Prostate gland (tissue), 2 donors: ENCODE measurements at regions not wholly inside any gene's neighbourhood (a gene's known extent, or its start where the extent isn't known, plus 50 kb on each side); places are given as distances from the start of the nearest gene placed in this dataset.

Source experiments
- POLR2AphosphoS5 ChIP-seq: sonication (generic); formaldehyde crosslinking; IDR thresholded peaks from one replicate; pipeline ENCODE4 v1.6.1; 2017; ENCODE audit warnings: antibody characterized with exemption
- TF ChIP-seq, protein P1 (sequence below), 4 experiments: fragments of 200-600 bp in 2 of 4; fragments of 450-650 bp in 2 of 4; sonication (generic) in 2 of 4; IDR thresholded peaks; 1 replicate in 3 of 4; 2 replicates in 1 of 4; pipeline ENCODE4 v1.5.1; 2016 to 2019; ENCODE audit warnings: antibody characterized with exemption in 4 of 4, mild to moderate bottlenecking in 2 of 4, moderate library complexity in 2 of 4

DNA sequence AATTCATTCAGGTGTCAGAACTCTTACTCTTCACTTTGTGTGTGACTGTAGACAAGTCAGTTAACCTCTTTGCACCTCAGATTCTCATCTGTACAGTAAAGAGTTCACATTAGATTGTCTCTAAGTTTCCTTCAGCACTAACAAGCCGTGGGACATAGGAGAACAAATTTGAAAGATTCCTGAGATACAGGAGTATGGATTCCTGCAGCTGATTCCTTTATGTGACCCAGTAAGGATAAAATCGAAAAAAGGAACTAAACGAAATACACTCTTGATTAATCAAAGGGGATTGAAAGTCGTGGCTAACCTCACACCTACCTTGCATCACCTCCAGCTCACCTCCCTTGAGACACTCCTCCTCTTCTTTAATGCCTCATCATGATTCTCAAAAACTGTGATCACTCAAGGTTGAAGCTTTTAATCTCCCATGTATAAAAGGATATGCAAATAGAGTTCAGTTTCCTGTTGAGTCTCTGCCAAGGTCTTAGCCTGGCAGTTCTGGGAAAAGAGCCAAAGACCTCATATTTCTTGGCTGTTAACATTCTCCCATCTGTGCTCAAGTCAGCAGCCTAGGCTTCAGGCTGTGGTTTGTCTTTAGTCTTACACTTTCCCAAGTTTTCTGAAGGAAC lies 156.6 kb downstream of the DAD1 start:
- TF ChIP-seq, protein P1, sequence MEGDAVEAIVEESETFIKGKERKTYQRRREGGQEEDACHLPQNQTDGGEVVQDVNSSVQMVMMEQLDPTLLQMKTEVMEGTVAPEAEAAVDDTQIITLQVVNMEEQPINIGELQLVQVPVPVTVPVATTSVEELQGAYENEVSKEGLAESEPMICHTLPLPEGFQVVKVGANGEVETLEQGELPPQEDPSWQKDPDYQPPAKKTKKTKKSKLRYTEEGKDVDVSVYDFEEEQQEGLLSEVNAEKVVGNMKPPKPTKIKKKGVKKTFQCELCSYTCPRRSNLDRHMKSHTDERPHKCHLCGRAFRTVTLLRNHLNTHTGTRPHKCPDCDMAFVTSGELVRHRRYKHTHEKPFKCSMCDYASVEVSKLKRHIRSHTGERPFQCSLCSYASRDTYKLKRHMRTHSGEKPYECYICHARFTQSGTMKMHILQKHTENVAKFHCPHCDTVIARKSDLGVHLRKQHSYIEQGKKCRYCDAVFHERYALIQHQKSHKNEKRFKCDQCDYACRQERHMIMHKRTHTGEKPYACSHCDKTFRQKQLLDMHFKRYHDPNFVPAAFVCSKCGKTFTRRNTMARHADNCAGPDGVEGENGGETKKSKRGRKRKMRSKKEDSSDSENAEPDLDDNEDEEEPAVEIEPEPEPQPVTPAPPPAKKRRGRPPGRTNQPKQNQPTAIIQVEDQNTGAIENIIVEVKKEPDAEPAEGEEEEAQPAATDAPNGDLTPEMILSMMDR (IDR thresholded peaks at IDR 0.05), result no peak
- peak; percentile 74 for TF ChIP-seq POLR2AphosphoS5
